ENCODE measurements at regions not wholly inside any gene's neighbourhood (a gene's known extent, or its start where the extent isn't known, plus 50 kb on each side); places are given as distances from the start of the nearest gene placed in this dataset.

GRCh38 chr21:15162921-15163320, 98.1 kb upstream of the NRIP1 start:
- dilution Hi-C loops (cut with HindIII; ENCODE audit: low sequenced_read_pairs, unreplicated experiment): no loop called here
- H2BK15ac ChIP-seq (ENCODE audit: low read depth, low read length): no peak overlapping the region
- POLR2A ChIA-PET (ENCODE audit: unreplicated experiment): no interaction called here

More at GRCh38 chr21:15162921-15163320, 98.1 kb upstream of the NRIP1 start:
- Histone ChIP-seq H2AK9ac (replicated peaks; ENCODE audit: low read depth, low read length, poor library complexity) (no peak overlapping the region), H4K8ac (ENCODE audit: low read depth in 2 of 2, low read length in 2 of 2) (no peak overlapping the region), H3K36me3 (ENCODE audit: control insufficient read depth, insufficient read depth, low read length) (no peaks in the 10 kb centered on the region), H3K79me1 (ENCODE audit: low read depth in 1 of 2, low read length in 2 of 2) (no peaks in the 10 kb centered on the region), H2BK5ac (ENCODE audit: low read depth, low read length, poor library complexity, severe bottlenecking) (no peak overlapping the region), H3K14ac (replicated peaks; ENCODE audit: low read depth, low read length) (no peak overlapping the region), H3K4me2 (ENCODE audit: low read depth, low read length) (no peak overlapping the region), H2BK120ac (ENCODE audit: low read depth, low read length) (no peak overlapping the region), H3K9me1 (ENCODE audit: insufficient read depth, low read length) (no peaks in the 10 kb centered on the region), H3K9me3 (ENCODE audit: control insufficient read depth, insufficient read depth, low read length) (no peaks in the 10 kb centered on the region), H3K23ac (ENCODE audit: low read depth, low read length) (no peak overlapping the region), H3K18ac (ENCODE audit: low read depth, low read length) (no peak overlapping the region), H4K91ac (ENCODE audit: insufficient read depth, low read depth, low read length) (no peak overlapping the region), H3K27me3 (ENCODE audit: control insufficient read depth, insufficient read depth, low read length) (no peaks in the 10 kb centered on the region), H3K4me1 (ENCODE audit: control insufficient read depth, insufficient read depth, low read length) (no peaks in the 10 kb centered on the region), H2AK5ac (ENCODE audit: low read depth, low read length) (no peak overlapping the region), H3K4ac (ENCODE audit: low read depth, low read length) (no peak overlapping the region), H3K27ac (ENCODE audit: insufficient read depth, low read length) (no peak overlapping the region), H3K56ac (ENCODE audit: extremely low read depth, insufficient read depth, low read length) (no peak overlapping the region), H4K20me1 (ENCODE audit: insufficient read depth, low read length) (no peaks in the 10 kb centered on the region), H3K9ac (ENCODE audit: low read depth, low read length) (no peak overlapping the region), H2AFZ (replicated peaks; ENCODE audit: low read length, poor library complexity) (no peak overlapping the region), H3K4me3 (ENCODE audit: insufficient read depth, low read depth, low read length) (no peak overlapping the region), H2BK20ac (ENCODE audit: low read depth, low read length) (no peak overlapping the region), H4K5ac (ENCODE audit: low read depth, low read length) (no peak overlapping the region)
- no peak for ATAC-seq (ENCODE audit: low read depth)
- no peak for TF ChIP-seq RCOR1 (IDR thresholded peaks at IDR 0.05; ENCODE audit: insufficient replicate concordance, low read length)
- TF ChIP-seq NFE2L2 (IDR thresholded peaks at IDR 0.05; ENCODE audit: low read depth, low read length): no peak
- 80% methylated on average over 1 of the region's 2 CpGs; no CpG with 5 or more reads in 1 of the 2 experiments for WGBS, 2 experiments (ENCODE audit: extremely low coverage in 2 of 2, insufficient read length in 1 of 2)
- CTCF ChIA-PET: no interaction called here
- intact Hi-C loops (cut with micrococcal nuclease) (no loop called here), in situ Hi-C loops (cut with MboI; ENCODE audit: low sequenced_read_pairs) (no loop called here)
- BruUV-seq (replicated peaks): no TSS peak
- DNase-seq: no peak

Measured in IMR-90 (cell line).